NCI-H2081 (cell line): ENCODE measurements at regions not wholly inside any gene's neighbourhood (a gene's known extent, or its start where the extent isn't known, plus 50 kb on each side); places are given as distances from the start of the nearest gene placed in this dataset.

ENCODE experiments used
- DNase-seq, 2 experiments: peaks; one replicate each; lab custom pipeline; 2025; lab: John Stamatoyannopoulos, UW

- DNase-seq = no peak
Measured at GRCh38 chr17:70795620-70796019, 626.3 kb downstream of the KCNJ2 start.

DNA sequence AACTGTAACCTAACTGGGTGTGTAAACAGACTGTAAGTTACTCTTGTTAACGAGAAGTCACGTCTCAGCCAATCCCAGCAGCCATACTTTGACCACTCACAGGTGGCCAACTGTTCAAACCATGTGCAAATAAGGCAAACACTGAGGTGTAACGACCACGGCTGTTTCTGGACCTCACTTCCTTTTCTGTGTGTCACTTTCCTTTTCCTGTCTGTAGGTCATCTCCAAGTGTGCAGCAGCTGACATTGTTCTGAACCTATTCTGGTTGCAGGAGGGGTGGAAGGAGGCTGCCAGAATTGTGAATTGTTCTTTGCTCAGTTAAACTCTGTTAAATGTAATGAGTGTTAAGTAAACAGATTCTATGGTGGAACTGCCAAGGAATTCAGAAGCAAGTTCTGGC lies 627.4 kb downstream of the KCNJ2 start:
- peak in 1 of 2 experiments; percentile 12 for DNase-seq

DNA sequence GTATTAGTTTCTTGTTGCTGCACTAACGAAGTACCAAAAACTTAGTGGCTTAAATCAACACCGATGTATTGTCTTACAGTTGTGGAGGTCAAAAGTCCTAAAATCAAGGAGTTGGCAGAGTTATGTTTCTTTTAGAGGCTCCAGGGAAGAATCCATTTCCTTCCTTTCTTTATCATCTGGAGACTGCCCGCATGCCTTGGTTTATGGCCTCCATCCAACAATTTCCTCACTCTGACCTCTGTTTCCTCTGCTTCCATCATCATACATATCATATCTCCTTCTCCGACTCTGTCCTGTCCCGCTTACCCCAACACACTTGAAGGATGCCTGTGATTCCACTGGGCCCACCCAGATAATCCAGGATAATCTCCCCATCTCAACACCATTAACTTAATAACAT lies 627.8 kb downstream of the KCNJ2 start:
- no peak for DNase-seq

- no peak for DNase-seq
Measured at GRCh38 chr17:70804161-70804560, 634.8 kb downstream of the KCNJ2 start.

DNA sequence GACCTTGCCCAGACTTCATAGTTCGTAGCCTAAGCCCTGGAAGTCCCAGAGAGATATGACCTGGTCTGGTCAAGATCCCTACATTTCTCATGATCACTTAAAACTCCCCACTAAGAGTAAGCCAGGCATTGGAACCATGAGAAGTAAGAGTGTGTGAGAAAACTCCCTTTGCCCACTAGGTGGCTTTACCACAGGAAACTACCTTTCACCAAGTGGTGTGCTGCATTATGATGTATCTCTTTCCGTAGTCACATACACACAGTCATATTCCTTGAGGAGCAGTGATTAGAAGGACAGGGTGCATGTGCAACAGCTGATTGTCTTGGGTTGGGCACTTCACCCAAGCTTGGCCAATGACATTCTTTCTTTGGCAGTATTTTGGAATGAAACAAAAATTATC lies 639.3 kb downstream of the KCNJ2 start:
- DNase-seq = peak in 1 of 2 experiments; percentile 7

DNA sequence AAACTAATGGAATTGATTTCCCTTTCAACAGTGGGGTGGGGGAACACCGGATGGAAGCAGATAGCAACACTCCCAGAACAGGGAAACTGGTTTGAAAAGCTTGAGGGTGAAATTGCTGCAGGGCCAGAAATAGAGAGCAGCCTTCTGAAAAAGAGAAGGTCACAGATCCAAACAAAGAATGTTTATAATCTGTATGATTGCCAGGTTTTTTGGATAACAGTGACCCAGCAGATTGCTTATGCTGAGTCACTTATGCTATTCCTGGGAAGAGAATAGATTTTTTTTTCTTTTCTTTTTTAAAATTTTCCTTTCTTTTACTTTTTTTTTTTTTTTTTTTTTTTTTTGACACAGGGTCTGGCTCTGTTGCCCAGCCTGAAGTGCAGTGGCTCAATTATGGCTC lies 641.3 kb downstream of the KCNJ2 start:
- DNase-seq = no peak

DNA sequence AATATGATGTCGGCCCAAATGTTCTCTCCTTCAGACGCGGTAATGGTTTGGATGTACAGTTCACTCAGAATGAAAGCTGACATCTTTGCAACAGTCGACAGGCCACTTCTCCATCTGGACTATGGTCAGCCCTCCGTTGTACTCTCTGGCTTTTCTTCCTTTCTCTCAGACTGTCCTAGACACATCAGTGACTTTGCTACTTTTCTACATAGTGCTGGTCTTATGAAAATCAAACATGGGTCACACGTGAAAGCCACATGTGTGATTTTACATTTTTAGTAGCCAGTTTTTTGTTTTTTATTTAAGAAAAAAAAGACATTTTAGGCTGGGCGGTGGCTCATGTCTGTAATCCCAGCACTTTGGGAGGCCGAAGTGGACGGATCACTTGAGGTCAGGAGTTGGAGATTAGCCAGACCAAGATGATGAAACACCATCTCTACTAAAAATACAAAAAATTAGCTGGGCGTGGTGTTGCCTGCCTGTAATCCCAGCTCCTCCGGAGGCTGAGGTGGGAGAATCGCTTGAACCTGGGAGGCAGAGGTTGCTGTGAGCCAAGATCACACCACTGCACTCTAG lies 644.1 kb downstream of the KCNJ2 start:
- no peak for DNase-seq

- DNase-seq = no peak
Measured at GRCh38 chr17:70819183-70819582, 649.9 kb downstream of the KCNJ2 start.

GRCh38 chr17:70820276-70820675 lies 650.9 kb downstream of the KCNJ2 start:
- DNase-seq = no peak

- peak in 1 of 2 experiments; percentile 28 for DNase-seq
Measured at GRCh38 chr17:70825321-70826125, 656.2 kb downstream of the KCNJ2 start.

GRCh38 chr17:70829876-70830275 lies 660.5 kb downstream of the KCNJ2 start:
- DNase-seq = no peak

DNA sequence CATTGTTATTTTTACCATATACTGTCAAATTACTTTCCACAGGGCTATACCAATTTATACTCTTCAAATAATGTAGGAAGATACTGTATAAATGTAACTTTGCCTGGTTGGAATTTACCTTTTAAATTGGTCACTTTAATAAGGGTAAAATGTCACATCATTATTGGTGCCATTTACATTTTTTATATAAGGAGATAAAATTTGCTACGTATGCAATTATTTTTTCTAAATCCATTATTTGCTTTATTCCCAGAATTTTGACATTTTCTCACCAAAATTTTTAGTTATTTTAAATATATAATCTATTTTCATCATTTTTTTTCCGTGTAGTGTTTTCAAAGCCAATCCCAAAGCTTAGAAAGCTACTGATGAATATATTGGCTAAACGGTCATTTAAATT lies 664.7 kb downstream of the KCNJ2 start:
- DNase-seq = no peak

- no peak for DNase-seq
Measured at GRCh38 chr17:70848785-70849184, 679.5 kb downstream of the KCNJ2 start.

DNA sequence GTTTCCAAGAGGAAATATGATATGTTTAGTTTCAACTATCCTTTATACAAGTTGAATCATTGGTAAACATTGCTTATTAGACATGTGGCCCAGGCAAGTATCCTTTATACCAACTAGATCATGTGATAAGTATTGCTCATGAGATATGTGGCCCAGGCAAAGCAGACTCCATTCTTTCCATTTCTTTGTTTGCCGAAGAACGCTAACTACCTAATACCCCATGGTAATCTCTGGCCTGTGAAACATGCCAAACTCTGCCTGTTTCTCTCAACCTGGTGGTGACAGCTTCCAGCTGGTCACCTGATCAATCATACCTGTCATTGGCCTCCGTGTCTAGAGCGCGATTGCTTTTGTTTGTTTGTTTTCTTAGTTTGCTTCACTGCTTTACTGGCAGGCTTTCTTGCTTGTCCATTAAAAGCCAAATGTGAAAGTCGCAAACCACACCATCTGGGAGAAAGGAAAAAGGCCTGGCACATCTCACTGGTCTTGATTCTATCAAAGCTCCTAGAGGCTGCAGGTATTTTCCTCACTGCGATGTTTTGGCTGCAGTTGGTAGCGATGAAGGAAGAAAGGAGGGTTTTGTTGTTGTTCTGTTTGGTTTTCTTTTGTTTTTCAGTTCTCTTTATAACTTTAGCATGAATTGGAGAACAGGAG lies 686.2 kb downstream of the KCNJ2 start:
- peak; percentile 71 to 85 for DNase-seq

GRCh38 chr17:70857351-70857750 lies 688.0 kb downstream of the KCNJ2 start:
- DNase-seq = no peak

DNA sequence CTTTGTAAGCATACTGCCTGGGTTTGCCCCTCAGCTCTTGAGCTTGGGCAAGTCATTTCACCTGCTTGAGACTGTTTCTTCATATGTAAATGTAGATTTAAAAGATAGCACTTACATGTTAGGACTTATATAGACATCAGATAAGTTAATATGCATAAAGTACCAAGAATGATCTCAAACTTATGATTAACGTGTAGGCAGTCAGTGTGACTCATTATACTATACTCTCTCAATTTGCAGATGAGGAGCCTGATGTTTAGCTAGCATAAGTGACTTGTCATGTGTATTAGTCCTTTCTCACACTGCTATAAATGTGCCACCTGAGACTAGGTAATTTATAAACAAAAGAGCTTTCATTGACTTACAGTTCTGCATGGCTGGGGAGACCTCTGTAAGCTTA lies 690.5 kb downstream of the KCNJ2 start:
- no peak for DNase-seq

- no peak for DNase-seq
Measured at GRCh38 chr17:70862295-70862694, 693.0 kb downstream of the KCNJ2 start.

DNA sequence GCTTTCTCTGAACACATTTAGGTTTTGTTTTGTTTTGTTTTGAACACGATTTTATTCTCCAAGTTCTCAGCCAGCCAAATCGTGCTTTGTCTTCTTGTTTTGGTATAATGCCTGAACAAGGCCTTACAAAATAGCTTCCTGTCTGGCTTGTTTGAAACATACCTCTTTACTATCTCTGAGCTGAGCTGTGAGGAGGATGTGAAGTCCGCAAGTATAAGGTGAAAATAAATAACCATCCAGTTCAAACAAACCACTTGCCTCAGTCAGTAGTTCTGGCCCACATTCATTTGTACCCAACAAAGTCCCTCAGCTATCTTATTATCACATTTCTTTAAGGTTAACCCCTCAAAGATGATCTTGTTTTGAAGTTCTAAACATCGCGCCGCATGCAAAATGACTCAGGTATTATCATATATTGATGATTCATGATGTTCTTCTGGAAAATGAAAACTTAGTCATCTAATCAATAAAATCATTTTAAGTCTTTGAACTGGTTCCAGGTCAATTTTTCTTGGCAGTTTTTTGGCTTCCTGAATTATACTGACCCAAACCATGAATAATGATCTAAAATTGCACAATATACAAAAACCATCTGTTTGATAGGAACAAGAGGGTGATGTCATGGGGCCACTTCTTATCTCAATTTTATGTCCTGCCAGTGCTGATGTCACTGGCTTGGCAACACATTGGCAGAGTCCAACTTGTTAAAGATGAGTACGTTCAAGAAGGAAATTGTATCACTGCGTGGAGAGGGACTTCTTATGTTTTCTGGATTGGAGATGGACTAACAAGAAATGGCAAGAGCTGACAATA lies 694.3 kb downstream of the KCNJ2 start:
- DNase-seq = no peak

DNA sequence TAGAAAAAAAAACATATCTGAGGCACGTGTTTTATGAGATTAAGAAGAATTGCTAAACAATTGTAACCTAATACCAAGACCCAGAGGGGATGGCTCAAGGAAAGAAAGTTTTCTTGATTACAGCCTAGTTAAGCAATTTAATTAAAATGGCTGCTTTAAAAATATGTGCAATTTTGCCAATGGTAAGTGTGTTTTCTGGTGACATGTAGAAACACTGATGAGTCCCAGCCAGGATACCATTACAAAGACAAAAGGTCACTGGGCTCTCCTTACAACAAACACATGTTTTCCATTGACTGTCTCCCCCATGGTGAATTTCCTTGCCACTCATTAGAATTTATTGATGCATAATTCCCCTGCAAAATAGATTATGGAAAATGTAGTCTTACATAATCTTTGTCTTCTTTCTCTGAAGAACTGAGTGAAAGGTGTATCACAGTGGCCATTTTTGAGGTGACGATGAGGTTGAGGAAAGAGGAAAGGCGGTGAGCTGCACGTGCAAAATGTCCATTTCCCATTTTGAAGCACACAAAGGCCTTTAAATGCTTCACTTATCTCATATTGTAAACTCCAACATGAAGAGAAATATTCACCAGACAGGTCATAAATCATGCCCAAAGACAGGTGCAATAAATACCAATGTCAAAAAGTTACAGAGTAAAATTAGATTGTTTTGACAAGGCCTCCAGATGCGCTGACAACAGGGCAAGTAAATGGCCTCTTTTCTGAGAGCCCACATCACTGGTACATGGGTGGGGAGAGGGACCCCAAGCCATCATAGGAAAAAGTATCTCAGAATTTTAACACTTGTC lies 696.9 kb downstream of the KCNJ2 start:
- DNase-seq = no peak

DNA sequence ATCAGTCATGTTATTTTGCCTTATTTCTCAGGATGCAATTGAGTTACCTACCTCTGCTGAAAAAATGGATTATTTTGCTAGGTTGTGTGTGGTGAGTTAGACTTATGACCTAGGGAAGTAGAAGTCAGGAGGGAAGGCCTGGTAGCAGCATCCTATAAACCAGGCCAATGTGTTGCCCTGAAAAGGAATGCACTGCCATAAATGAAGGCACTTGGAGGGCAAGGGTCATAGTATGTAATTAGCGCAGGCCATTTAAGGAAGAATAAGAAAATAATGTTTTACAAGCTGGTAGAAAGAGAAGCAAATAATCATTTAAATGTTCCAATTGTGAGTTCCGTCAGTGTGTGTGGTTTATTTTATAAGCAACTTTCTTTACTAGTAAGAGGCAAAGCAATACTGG lies 698.8 kb downstream of the KCNJ2 start:
- DNase-seq = no peak

GRCh38 chr17:70869402-70870085 lies 700.2 kb downstream of the KCNJ2 start:
- DNase-seq = no peak
